ENCODE measurements at regions not wholly inside any gene's neighbourhood (a gene's known extent, or its start where the extent isn't known, plus 50 kb on each side); places are given as distances from the start of the nearest gene placed in this dataset.
"Not testable (repeated sequence)": the region's sequence is repeated elsewhere in the genome, so short reads cannot be mapped to it uniquely, and the experiment has no call there.

GRCh38 chr4:125013891-125014290 lies 300.9 kb upstream of the FAT4 start:
- no peak for TF ChIP-seq POLR2A (IDR thresholded peaks at IDR 0.05; ENCODE audit: low read depth, low read length)
- no peak for FAIRE-seq
- no peak for DNase-seq (ENCODE audit: insufficient read length, low spot score)

DNA sequence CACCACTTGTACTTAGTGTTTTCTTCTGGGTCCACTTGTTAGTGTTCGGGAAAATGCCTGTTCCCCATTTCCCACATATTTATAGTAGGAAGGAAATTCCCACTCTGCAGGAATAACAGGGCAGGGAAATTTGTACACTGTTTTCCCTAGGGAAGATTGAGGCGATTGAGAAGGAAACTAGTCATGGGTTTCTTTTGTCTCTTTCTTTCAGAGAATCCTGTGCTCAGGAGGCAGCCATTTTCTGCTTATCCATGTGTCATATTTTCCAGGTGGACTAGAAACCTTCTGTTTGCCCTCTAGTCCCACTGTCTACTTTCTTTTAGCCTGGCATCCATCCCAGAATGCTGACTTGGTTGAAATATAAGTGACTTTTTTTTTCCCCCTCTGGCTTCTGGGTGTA lies 299.1 kb upstream of the ANKRD50 start:
- FAIRE-seq: no peak
- no peak for DNase-seq (ENCODE audit: insufficient read length, low spot score)
- no peak for TF ChIP-seq POLR2A (IDR thresholded peaks at IDR 0.05; ENCODE audit: low read depth, low read length)

DNA sequence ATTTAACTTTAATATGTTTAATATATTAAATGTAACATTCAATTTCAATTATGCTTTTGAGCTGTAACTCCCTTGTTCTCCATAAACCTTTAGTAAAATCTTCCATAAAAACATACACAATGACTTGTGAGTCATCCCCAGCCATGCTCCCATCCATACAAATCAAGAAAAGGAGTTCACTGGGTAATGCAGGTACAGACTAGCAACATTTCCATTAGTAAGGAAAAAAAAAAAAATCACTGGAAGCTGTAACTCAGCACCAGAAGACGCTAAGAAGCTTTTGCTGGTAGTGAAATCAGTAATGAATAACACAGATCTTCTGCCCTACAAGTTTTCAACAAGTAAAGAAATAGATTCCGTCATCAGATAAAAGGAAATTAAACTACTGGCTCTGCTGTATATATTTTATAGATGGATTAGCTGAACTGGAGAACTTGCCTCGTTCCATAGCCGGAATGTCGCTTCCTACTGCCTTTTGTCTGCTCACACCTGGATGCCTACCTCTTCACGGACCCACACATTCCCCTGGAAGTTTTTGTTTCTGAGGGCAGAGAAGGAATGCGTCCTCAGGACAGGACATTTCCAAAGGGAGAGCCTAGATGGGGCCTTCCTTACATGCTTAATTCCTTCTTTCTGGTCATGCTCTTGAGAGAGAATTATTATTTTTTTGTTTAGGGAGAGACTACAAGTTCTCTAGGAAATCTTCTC lies 298.4 kb upstream of the ANKRD50 start:
- no peak for TF ChIP-seq POLR2A (IDR thresholded peaks at IDR 0.05; ENCODE audit: low read depth, low read length)
- no peak for DNase-seq (ENCODE audit: insufficient read length, low spot score)
- no peak for FAIRE-seq

- TF ChIP-seq POLR2A (IDR thresholded peaks at IDR 0.05; ENCODE audit: low read depth, low read length): no peak
- DNase-seq (ENCODE audit: insufficient read length, low spot score): no peak
- FAIRE-seq: no peak
These were observed 296.1 kb upstream of the ANKRD50 start for GRCh38 chr4:125008676-125009075.

DNA sequence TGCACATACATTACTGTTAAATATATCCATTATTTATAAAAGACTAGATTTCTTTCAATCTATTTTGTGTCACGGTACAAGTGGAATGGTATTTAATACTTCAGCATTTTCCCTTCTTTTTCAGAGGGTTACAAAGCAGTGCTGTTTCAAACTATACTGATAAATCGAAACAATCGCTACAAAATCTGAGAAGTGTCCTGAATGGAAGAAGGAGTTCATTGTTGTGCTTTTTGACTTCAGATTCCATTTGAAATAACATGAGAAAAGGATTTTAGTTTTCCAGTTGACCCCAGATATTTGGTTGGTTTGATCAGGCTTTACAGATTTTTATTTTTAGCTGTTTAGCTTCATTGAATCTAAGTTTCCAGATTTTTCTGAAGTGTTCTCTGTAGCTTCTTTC lies 292.1 kb upstream of the ANKRD50 start:
- FAIRE-seq (no peak), DNase-seq (ENCODE audit: insufficient read length, low spot score) (no peak)
- no peak for TF ChIP-seq POLR2A (IDR thresholded peaks at IDR 0.05; ENCODE audit: low read depth, low read length)

DNA sequence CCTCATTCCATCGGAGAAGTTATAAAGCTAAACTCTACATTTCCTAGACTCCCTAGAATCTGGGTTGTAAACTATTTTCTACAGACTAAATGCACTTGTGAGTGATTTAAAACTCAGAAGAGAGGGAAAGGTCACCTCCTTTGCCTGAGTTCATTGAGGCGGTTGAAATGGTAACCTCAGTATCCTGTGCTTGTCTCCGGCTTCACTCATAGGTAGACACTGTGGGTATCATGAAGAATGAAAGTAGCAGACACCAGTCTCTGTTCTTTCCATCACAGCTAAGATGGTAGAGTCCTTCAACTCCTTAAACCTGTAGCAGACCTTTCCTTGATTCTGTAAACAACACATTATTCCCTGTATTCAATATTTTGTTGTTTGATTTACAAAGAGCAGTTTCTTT lies 291.3 kb upstream of the ANKRD50 start:
- no peak for DNase-seq (ENCODE audit: insufficient read length, low spot score)
- FAIRE-seq: no peak
- no peak for TF ChIP-seq POLR2A (IDR thresholded peaks at IDR 0.05; ENCODE audit: low read depth, low read length)

- TF ChIP-seq POLR2A (IDR thresholded peaks at IDR 0.05; ENCODE audit: low read depth, low read length): no peak
- DNase-seq (ENCODE audit: insufficient read length, low spot score): no peak
- FAIRE-seq: no peak
These were observed 285.5 kb upstream of the ANKRD50 start for GRCh38 chr4:124997991-124998390.

DNA sequence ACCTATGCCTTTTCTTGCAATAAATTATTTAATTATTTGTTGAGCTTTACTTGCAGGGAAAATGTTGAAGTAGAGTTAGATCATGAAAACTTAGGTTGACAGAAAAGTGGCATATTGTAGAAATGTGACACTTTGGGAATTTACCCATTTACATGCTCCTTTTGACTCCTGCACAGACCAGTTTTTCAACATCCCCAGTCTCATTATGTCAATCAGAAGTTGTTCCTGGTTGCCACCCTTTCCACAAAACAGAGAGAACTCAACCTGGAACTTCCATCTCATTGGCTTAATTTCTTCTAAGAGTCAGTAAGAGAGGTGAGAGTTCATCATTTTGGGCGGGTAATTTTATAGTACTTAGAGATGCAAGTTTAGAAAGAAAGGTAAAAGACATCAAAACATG lies 284.6 kb upstream of the ANKRD50 start:
- FAIRE-seq: no peak
- no peak for DNase-seq (ENCODE audit: insufficient read length, low spot score)
- no peak for TF ChIP-seq POLR2A (IDR thresholded peaks at IDR 0.05; ENCODE audit: low read depth, low read length)

GRCh38 chr4:124993838-124994237 lies 281.3 kb upstream of the ANKRD50 start:
- FAIRE-seq: no peak

DNA sequence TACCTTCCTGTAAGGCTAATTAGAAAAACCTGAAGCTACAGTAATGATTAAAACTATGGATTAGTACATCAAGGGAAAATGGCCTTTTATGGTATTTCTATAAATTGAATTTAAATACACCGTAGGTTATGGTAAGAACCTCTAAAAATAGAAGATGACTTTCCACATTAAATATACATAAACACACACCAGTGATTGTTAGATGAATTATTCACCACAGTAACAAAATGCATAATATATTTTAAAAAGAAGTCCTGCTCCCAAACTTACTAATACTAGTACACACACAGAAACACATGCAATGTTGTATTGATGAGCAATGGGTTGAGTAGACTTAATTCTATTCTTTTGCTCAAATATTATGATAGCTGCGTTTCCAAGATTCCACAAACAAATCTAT lies 277.9 kb upstream of the ANKRD50 start:
- no peak for DNase-seq (ENCODE audit: insufficient read length, low spot score)
- no peak for TF ChIP-seq POLR2A (IDR thresholded peaks at IDR 0.05; ENCODE audit: low read depth, low read length)
- FAIRE-seq: no peak

More at GRCh38 chr4:124993838-124994237, 281.3 kb upstream of the ANKRD50 start:
- TF ChIP-seq POLR2A (IDR thresholded peaks at IDR 0.05; ENCODE audit: low read depth, low read length): no peak
- no peak for DNase-seq (ENCODE audit: insufficient read length, low spot score)

- DNase-seq (ENCODE audit: insufficient read length, low spot score): no peak
- FAIRE-seq: peak; percentile 65
- no peak for TF ChIP-seq POLR2A (IDR thresholded peaks at IDR 0.05; ENCODE audit: low read depth, low read length)
These were observed 267.8 kb upstream of the ANKRD50 start for GRCh38 chr4:124980276-124980752.

DNA sequence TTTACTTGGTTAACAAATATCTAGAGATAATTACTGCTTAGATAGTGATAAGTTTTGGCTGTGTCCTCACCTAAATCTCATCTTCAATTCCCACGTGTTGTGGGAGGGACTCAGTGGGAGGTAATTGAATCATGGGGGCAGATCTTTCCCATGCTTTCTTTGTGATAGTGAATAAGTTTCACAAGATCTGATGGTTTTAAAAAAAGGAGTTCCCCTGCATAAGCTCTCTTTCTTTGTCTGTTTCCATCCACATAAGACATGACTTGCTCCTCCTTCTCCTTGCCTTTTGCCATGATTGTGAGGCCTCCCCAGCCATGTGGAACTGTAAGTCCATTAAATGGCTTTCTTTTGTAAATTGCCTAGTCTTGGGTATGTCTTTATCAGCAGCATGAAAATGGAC lies 266.0 kb upstream of the ANKRD50 start:
- not testable (repeated sequence) for DNase-seq (ENCODE audit: insufficient read length, low spot score); FAIRE-seq

GRCh38 chr4:124977045-124977444 lies 264.5 kb upstream of the ANKRD50 start:
- FAIRE-seq (no peak), DNase-seq (ENCODE audit: insufficient read length, low spot score) (no peak)
- no peak for TF ChIP-seq POLR2A (IDR thresholded peaks at IDR 0.05; ENCODE audit: low read depth, low read length)

DNA sequence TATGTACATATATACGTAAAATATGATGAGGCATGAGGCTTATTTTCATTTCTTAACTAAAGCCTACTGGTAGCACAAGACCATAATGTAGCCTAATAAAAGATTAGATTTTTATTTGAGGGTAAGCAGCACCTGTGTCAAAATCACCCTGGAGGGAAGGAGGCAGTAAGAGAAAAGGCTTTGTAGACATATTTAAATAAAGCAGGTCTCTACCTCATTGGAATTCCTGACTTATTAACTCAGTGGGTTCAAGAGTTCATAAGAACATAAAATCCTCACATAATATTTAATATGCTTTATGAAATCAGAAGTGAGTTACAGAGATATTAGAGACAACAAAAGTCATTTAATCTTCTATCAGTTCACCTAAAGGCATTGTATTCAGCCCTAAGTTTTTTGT lies 261.6 kb upstream of the ANKRD50 start:
- DNase-seq (ENCODE audit: insufficient read length, low spot score) (no peak), FAIRE-seq (no peak)
- no peak for TF ChIP-seq POLR2A (IDR thresholded peaks at IDR 0.05; ENCODE audit: low read depth, low read length)

DNA sequence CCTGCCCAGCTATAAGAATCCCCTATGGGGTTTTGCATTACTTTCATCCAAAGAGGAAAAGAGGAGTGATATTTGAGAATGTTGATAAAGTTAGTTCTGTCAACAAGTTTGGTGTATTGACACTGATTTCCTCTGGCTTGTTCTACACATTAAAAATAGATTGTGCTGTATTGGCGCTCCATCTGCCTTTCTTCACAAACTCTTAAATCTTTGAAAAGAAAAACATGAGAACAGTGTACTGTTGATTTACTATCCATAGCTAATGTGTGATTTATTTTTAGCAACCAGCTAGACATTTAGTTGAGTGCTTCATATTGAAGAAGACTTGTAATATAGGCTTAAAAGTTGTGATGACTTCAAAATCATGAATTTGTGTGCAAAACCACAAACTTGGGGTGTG lies 261.2 kb upstream of the ANKRD50 start:
- no peak for TF ChIP-seq POLR2A (IDR thresholded peaks at IDR 0.05; ENCODE audit: low read depth, low read length)
- FAIRE-seq (no peak), DNase-seq (ENCODE audit: insufficient read length, low spot score) (no peak)

- DNase-seq (ENCODE audit: insufficient read length, low spot score) (no peak), FAIRE-seq (no peak)
- TF ChIP-seq POLR2A (IDR thresholded peaks at IDR 0.05; ENCODE audit: low read depth, low read length): no peak
These were observed 257.5 kb upstream of the ANKRD50 start for GRCh38 chr4:124970011-124970410.
